GM21390 (cell line): ENCODE measurements at regions not wholly inside any gene's neighbourhood (a gene's known extent, or its start where the extent isn't known, plus 50 kb on each side); places are given as distances from the start of the nearest gene placed in this dataset.
A peak's percentile ranks its signal among the peaks of the same experiment; 100 is the strongest.

Experiments
- ATAC-seq: cut with Tn5 transposase; IDR thresholded peaks from one replicate; pipeline ENCODE4 v1.9.1; 2021; ENCODE audit not compliant: unreplicated experiment

GRCh38 chr12:115598871-115599811, 678.4 kb downstream of the MED13L start:
- ATAC-seq, result no peak

- no peak for ATAC-seq
Observed at GRCh38 chr12:115597157-115597712, 680.3 kb downstream of the MED13L start.

GRCh38 chr12:115588131-115588530, 689.4 kb downstream of the MED13L start:
- no peak for ATAC-seq

- no peak for ATAC-seq
Observed at GRCh38 chr12:115584156-115584555, 693.3 kb downstream of the MED13L start.

GRCh38 chr12:115583591-115583990, 693.9 kb downstream of the MED13L start:
- ATAC-seq, result no peak

- no peak for ATAC-seq
Observed at GRCh38 chr12:115577401-115577800, 700.1 kb downstream of the MED13L start.

GRCh38 chr12:115574826-115575225, 702.7 kb downstream of the MED13L start:
- ATAC-seq, result no peak

- ATAC-seq, result peak; percentile 88
Observed at GRCh38 chr12:115572440-115572839, 705.1 kb downstream of the MED13L start.

GRCh38 chr12:115571446-115571845, 706.0 kb downstream of the MED13L start:
- ATAC-seq, result no peak

GRCh38 chr12:115571027-115571426, 706.5 kb downstream of the MED13L start:
- ATAC-seq, result no peak

- ATAC-seq, result no peak
Observed at GRCh38 chr12:115570069-115570777, 707.3 kb downstream of the MED13L start.

- no peak for ATAC-seq
Observed at GRCh38 chr12:115569345-115570068, 708.0 kb downstream of the MED13L start.

- no peak for ATAC-seq
Observed at GRCh38 chr12:115558281-115558680, 719.2 kb downstream of the MED13L start.

GRCh38 chr12:115553622-115554021, 723.9 kb downstream of the MED13L start:
- ATAC-seq, result no peak

- no peak for ATAC-seq
Observed at GRCh38 chr12:115543269-115543668, 734.2 kb downstream of the MED13L start.

GRCh38 chr12:115542656-115543055, 734.8 kb downstream of the MED13L start:
- ATAC-seq, result no peak

GRCh38 chr12:115541891-115542421, 735.5 kb downstream of the MED13L start:
- no peak for ATAC-seq

GRCh38 chr12:115528466-115528865, 749.0 kb downstream of the MED13L start:
- no peak for ATAC-seq

GRCh38 chr12:115521771-115522409, 755.6 kb downstream of the MED13L start:
- no peak for ATAC-seq

GRCh38 chr12:115519887-115520286, 757.6 kb downstream of the MED13L start:
- ATAC-seq, result no peak
